Endothelial cell of umbilical vein (primary cell): ENCODE measurements at regions not wholly inside any gene's neighbourhood (a gene's known extent, or its start where the extent isn't known, plus 50 kb on each side); places are given as distances from the start of the nearest gene placed in this dataset.

Experiments
- BruUV-seq: library from RNA; stranded (reverse); fragments of 400-500 nt; replicated peaks from 2 replicates; lab custom pipeline; 2021; lab: Mats Ljungman, UMichigan
- CTCF ChIA-PET: fragments of 300-600, 350-600 bp; sonication (Branson Sonifier 250); formaldehyde crosslinking; loops from one replicate; lab custom pipeline; 2021; ENCODE audit warnings: antibody characterized with exemption, inconsistent platforms; lab: Charles Lee
- POLR2A ChIA-PET: fragments of 300-600, 350-600 bp; sonication (Branson Sonifier 250); formaldehyde crosslinking; loops from one replicate; lab custom pipeline; 2021; ENCODE audit warnings: antibody characterized with exemption, inconsistent platforms; lab: Charles Lee
- DNase-seq: peaks from one replicate; pipeline ENCODE4 v3.0.0-alpha.2; 2011; ENCODE audit warnings: low read depth, low spot score
- FAIRE-seq: peaks from 2 replicates; lab custom pipeline; 2011; peaks lifted over from hg19 to GRCh38; lab: Jason Lieb, UNC
- H2AFZ ChIP-seq: 2 replicates; pipeline ENCODE4 v1.6.0; 2012; ENCODE audit warnings: low read depth, low read length, control low read depth, inconsistent platforms
- H3K27ac ChIP-seq: 2 replicates; pipeline ENCODE4 v1.5.1; 2011; ENCODE audit warnings: low read depth, mild to moderate bottlenecking, control low read depth, low read length, moderate library complexity; ENCODE audit not compliant: insufficient read depth
- H3K27me3 ChIP-seq, 2 experiments: 2 replicates each; pipeline versions ENCODE4 v1.6.0 to v1.6.1; 2011; ENCODE audit warnings: low read length in 2 of 2, mixed read lengths in 1 of 2; ENCODE audit not compliant: control insufficient read depth in 2 of 2, insufficient read depth in 2 of 2
- H3K36me3 ChIP-seq, 2 experiments: 2 replicates in 1 of 2; 3 replicates in 1 of 2; pipeline ENCODE4 v1.5.1; 2011; ENCODE audit warnings: low read length in 2 of 2, mild to moderate bottlenecking in 1 of 2, moderate library complexity in 1 of 2; ENCODE audit not compliant: control insufficient read depth in 2 of 2, insufficient read depth in 2 of 2; ENCODE audit errors: extremely low read depth in 1 of 2
- H3K4me1 ChIP-seq: 3 replicates; pipeline ENCODE4 v1.5.1; 2011; ENCODE audit warnings: mild to moderate bottlenecking, low read length; ENCODE audit not compliant: control insufficient read depth, insufficient read depth; ENCODE audit errors: extremely low read depth
- H3K4me2 ChIP-seq: 2 replicates; pipeline ENCODE4 v1.6.1; 2011; ENCODE audit warnings: low read length, control low read depth, mixed read lengths; ENCODE audit not compliant: insufficient read depth
- H3K4me3 ChIP-seq, 3 experiments: fragments of 200-600 bp in 1 of 3; sonication (generic), shearing (Covaris generic) in 1 of 3; replicated peaks in 1 of 3; 2 replicates each; pipeline ENCODE4 v1.5.1; 2011 to 2016; ENCODE audit warnings: control low read depth in 3 of 3, low read length in 3 of 3, mild to moderate bottlenecking in 2 of 3, inconsistent platforms in 1 of 3, low read depth in 1 of 3, moderate library complexity in 1 of 3; ENCODE audit not compliant: insufficient read depth in 1 of 3
- H3K79me2 ChIP-seq: 2 replicates; pipeline ENCODE4 v1.6.0; 2012; ENCODE audit warnings: low read length, inconsistent platforms; ENCODE audit not compliant: control insufficient read depth, insufficient read depth
- H3K9ac ChIP-seq: replicated peaks from 2 replicates; pipeline ENCODE3; 2011; ENCODE audit warnings: low read length, control low read depth; ENCODE audit not compliant: insufficient read depth; ENCODE audit errors: extremely low read depth
- H3K9me1 ChIP-seq: replicated peaks from 3 replicates; pipeline ENCODE4 v1.6.0; 2011; ENCODE audit warnings: mild to moderate bottlenecking, low read length; ENCODE audit not compliant: control insufficient read depth, insufficient read depth; ENCODE audit errors: extremely low read depth
- H3K9me3 ChIP-seq: replicated peaks from 2 replicates; pipeline ENCODE4 v1.5.1; 2012; ENCODE audit warnings: low read length, inconsistent platforms; ENCODE audit not compliant: control insufficient read depth, insufficient read depth
- H4K20me1 ChIP-seq: replicated peaks from 2 replicates; pipeline ENCODE3; 2011; ENCODE audit warnings: mild to moderate bottlenecking, low read length; ENCODE audit not compliant: control insufficient read depth, insufficient read depth; ENCODE audit errors: extremely low read depth
- EZH2 ChIP-seq: IDR thresholded peaks from 2 replicates; pipeline ENCODE4 v1.6.1; 2012; ENCODE audit warnings: borderline replicate concordance, low read depth, mild to moderate bottlenecking, moderate library complexity, low read length, inconsistent platforms; ENCODE audit not compliant: severe bottlenecking
- FOS ChIP-seq: IDR thresholded peaks from 2 replicates; pipeline ENCODE4 v1.6.1; 2011; ENCODE audit warnings: mild to moderate bottlenecking, low read length, moderate library complexity, borderline replicate concordance; ENCODE audit not compliant: insufficient read depth
- GATA2 ChIP-seq: IDR thresholded peaks from 2 replicates; pipeline ENCODE4 v1.7.0; 2011; ENCODE audit warnings: low read depth, mild to moderate bottlenecking, moderate library complexity, mixed read lengths, low read length; ENCODE audit not compliant: insufficient read length, insufficient read depth
- JUN ChIP-seq: IDR thresholded peaks from 2 replicates; pipeline ENCODE4 v1.6.1; 2011; ENCODE audit warnings: borderline replicate concordance, low read depth; ENCODE audit not compliant: insufficient read length, insufficient read depth
- MAX ChIP-seq: IDR thresholded peaks from 2 replicates; pipeline ENCODE4 v1.6.1; 2011; ENCODE audit not compliant: insufficient read depth, insufficient read length
- MYC ChIP-seq: IDR thresholded peaks from one replicate; pipeline ENCODE4 v1.6.1; 2011; ENCODE audit warnings: mild to moderate bottlenecking, low read depth, low read length
- POLR2A ChIP-seq: IDR thresholded peaks from 2 replicates; pipeline ENCODE4 v1.6.1; 2012; ENCODE audit warnings: low read depth, mild to moderate bottlenecking, control low read depth, low read length
- POLR2AphosphoS5 ChIP-seq: IDR thresholded peaks from 2 replicates; pipeline ENCODE4 v1.6.1; 2012; ENCODE audit warnings: low read depth, mild to moderate bottlenecking, control low read depth, low read length, moderate library complexity; ENCODE audit not compliant: insufficient read depth
- dilution Hi-C: fragments of 300-500 bp; cut with MboI; formaldehyde crosslinking; loops from one replicate; pipeline ENCODE4 v1.15.0; 2019; ENCODE audit warnings: low sequenced_read_pairs; ENCODE audit not compliant: extremely low pct_ligation_motif_present
- intact Hi-C: fragments of 100-400 bp; cut with micrococcal nuclease; formaldehyde crosslinking; loops from one replicate; pipeline ENCODE4 v1.10.0; 2022
- TF ChIP-seq, protein P1 (sequence below), 2 donors: IDR thresholded peaks; 1 replicate in 1 of 2; 2 replicates in 1 of 2; pipeline ENCODE4 v1.5.1; 2011; ENCODE audit warnings: low read length in 2 of 2, mild to moderate bottlenecking in 2 of 2, moderate library complexity in 2 of 2, control low read depth in 1 of 2, inconsistent platforms in 1 of 2, low read depth in 1 of 2; ENCODE audit not compliant: insufficient read depth in 1 of 2; ENCODE audit errors: extremely low read depth in 1 of 2

DNA sequence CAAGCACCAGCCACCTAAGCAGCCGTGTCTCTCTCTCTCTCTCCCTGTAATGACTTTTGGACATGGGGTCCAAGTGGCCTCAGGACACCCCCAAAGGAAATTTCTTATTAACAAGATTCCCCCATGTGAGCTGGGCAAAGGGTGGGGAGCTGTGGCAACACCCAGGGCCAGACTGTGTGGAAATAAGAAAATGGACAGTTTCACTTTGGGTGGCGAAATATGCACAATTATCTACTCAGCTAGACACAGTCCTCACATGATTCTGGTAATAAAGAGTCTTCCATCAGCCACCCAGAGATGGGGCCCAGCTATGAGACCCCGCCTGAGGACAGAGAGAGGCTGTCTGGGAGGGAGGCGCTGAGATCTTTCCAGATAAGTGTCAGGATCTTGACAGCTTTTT is 96.8 kb upstream of the TPM1 start:
- no TSS peak for BruUV-seq
- Histone ChIP-seq H3K9ac (no peak overlapping the region), H3K4me2 (no peak overlapping the region), H3K27ac (no peak overlapping the region), H3K27me3 (peaks cover 0 to 4% of the 10 kb centered on the region in 2 experiments), H3K9me1 (no peaks in the 10 kb centered on the region), H3K79me2 (no peaks in the 10 kb centered on the region), H3K9me3 (no peaks in the 10 kb centered on the region), H3K4me1 (no peaks in the 10 kb centered on the region), H2AFZ (no peak overlapping the region), H3K36me3 (no peaks in the 10 kb centered on the region), H3K4me3 (no peak overlapping the region), H4K20me1 (no peaks in the 10 kb centered on the region)
- no peak for TF ChIP-seq MYC
- no peak for TF ChIP-seq MAX
- TF ChIP-seq JUN: no peak
- TF ChIP-seq FOS: no peak
- no peak for TF ChIP-seq POLR2AphosphoS5
- no peak for TF ChIP-seq GATA2
- TF ChIP-seq POLR2A: no peak
- TF ChIP-seq, protein P1, sequence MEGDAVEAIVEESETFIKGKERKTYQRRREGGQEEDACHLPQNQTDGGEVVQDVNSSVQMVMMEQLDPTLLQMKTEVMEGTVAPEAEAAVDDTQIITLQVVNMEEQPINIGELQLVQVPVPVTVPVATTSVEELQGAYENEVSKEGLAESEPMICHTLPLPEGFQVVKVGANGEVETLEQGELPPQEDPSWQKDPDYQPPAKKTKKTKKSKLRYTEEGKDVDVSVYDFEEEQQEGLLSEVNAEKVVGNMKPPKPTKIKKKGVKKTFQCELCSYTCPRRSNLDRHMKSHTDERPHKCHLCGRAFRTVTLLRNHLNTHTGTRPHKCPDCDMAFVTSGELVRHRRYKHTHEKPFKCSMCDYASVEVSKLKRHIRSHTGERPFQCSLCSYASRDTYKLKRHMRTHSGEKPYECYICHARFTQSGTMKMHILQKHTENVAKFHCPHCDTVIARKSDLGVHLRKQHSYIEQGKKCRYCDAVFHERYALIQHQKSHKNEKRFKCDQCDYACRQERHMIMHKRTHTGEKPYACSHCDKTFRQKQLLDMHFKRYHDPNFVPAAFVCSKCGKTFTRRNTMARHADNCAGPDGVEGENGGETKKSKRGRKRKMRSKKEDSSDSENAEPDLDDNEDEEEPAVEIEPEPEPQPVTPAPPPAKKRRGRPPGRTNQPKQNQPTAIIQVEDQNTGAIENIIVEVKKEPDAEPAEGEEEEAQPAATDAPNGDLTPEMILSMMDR (IDR thresholded peaks at IDR 0.05; ENCODE audit: extremely low read depth in 1 of 2, insufficient read depth in 1 of 2, low read depth in 1 of 2, low read length in 2 of 2): no peak
- no peak for TF ChIP-seq EZH2
- dilution Hi-C loops (no loop called here), intact Hi-C loops (no loop called here)
- DNase-seq (no peak), FAIRE-seq (no peak)
- CTCF ChIA-PET: interaction anchor here (1.0 kb wide), 1 partner anchor 62 kb away, joined by 3 read pairs; no protein-coding TSS in a partner anchor
- POLR2A ChIA-PET: no interaction called here
